PFSK-1 (cell line): ENCODE measurements at regions not wholly inside any gene's neighbourhood (a gene's known extent, or its start where the extent isn't known, plus 50 kb on each side); places are given as distances from the start of the nearest gene placed in this dataset.

Experiments
- POLR2AphosphoS5 ChIP-seq: IDR thresholded peaks from 2 replicates; pipeline ENCODE4 v1.6.1; 2012; ENCODE audit warnings: low read depth, mild to moderate bottlenecking, control low read depth, low read length, moderate library complexity
- TAF1 ChIP-seq: IDR thresholded peaks from 2 replicates; pipeline ENCODE4 v1.6.1; 2012; ENCODE audit warnings: low read length, control low read depth, borderline replicate concordance; ENCODE audit not compliant: insufficient read depth
- TF ChIP-seq, protein P1 (sequence below), 2 experiments: IDR thresholded peaks; 2 replicates each; pipeline versions ENCODE4 v1.6.1 to v1.8.0; 2011 to 2012; ENCODE audit warnings: low read depth in 2 of 2, low read length in 2 of 2, control low read depth in 1 of 2, inconsistent platforms in 1 of 2, mild to moderate bottlenecking in 1 of 2, moderate library complexity in 1 of 2; ENCODE audit not compliant: insufficient read depth in 1 of 2

DNA sequence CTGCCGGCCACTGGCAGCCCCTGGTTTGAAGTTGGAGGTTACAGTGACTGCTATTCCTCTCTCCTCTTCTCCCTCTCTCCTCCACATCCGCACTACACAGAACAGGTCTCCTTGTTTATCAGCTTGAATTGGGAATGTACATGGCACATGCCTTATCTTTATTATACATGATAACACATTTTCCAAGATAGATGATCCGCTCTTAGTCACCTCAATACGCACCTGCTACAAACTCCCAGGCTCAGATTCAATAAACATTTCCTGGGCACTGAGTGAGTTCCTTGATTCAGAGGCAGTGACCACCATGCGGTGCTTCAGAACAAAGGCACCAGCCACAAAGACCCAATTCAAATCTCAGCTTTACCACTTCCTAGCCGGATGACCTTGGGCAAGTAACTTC, 227.7 kb downstream of the TSHZ3 start:
- no peak for TF ChIP-seq POLR2AphosphoS5
- TF ChIP-seq, protein P1, sequence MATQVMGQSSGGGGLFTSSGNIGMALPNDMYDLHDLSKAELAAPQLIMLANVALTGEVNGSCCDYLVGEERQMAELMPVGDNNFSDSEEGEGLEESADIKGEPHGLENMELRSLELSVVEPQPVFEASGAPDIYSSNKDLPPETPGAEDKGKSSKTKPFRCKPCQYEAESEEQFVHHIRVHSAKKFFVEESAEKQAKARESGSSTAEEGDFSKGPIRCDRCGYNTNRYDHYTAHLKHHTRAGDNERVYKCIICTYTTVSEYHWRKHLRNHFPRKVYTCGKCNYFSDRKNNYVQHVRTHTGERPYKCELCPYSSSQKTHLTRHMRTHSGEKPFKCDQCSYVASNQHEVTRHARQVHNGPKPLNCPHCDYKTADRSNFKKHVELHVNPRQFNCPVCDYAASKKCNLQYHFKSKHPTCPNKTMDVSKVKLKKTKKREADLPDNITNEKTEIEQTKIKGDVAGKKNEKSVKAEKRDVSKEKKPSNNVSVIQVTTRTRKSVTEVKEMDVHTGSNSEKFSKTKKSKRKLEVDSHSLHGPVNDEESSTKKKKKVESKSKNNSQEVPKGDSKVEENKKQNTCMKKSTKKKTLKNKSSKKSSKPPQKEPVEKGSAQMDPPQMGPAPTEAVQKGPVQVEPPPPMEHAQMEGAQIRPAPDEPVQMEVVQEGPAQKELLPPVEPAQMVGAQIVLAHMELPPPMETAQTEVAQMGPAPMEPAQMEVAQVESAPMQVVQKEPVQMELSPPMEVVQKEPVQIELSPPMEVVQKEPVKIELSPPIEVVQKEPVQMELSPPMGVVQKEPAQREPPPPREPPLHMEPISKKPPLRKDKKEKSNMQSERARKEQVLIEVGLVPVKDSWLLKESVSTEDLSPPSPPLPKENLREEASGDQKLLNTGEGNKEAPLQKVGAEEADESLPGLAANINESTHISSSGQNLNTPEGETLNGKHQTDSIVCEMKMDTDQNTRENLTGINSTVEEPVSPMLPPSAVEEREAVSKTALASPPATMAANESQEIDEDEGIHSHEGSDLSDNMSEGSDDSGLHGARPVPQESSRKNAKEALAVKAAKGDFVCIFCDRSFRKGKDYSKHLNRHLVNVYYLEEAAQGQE (IDR thresholded peaks at IDR 0.05; ENCODE audit: insufficient read depth in 1 of 2, low read depth in 2 of 2, low read length in 2 of 2) = no peak
- no peak for TF ChIP-seq TAF1
